PFSK-1 (cell line): ENCODE measurements at regions not wholly inside any gene's neighbourhood (a gene's known extent, or its start where the extent isn't known, plus 50 kb on each side); places are given as distances from the start of the nearest gene placed in this dataset.

Source experiments
- REST ChIP-seq, 2 experiments: IDR thresholded peaks; 2 replicates each; pipeline versions ENCODE4 v1.6.1 to v1.8.0; 2011 to 2012; ENCODE audit warnings: low read depth in 2 of 2, low read length in 2 of 2, control low read depth in 1 of 2, inconsistent platforms in 1 of 2, mild to moderate bottlenecking in 1 of 2, moderate library complexity in 1 of 2; ENCODE audit not compliant: insufficient read depth in 1 of 2
- TAF1 ChIP-seq: IDR thresholded peaks from 2 replicates; pipeline ENCODE4 v1.6.1; 2012; ENCODE audit warnings: low read length, control low read depth, borderline replicate concordance; ENCODE audit not compliant: insufficient read depth

- TF ChIP-seq TAF1 (no peak), REST (IDR thresholded peaks at IDR 0.05; ENCODE audit: insufficient read depth in 1 of 2, low read depth in 2 of 2, low read length in 2 of 2) (no peak)
These were observed 401.0 kb downstream of the BTG1 start for GRCh38 chr12:91744597-91744996.
